GM23338 (cell line): ENCODE measurements at regions not wholly inside any gene's neighbourhood (a gene's known extent, or its start where the extent isn't known, plus 50 kb on each side); places are given as distances from the start of the nearest gene placed in this dataset.

Experiments used
- CREB1 ChIP-seq: fragments of 250-450 bp; sonication (Bioruptor Pico); IDR thresholded peaks from 2 replicates; pipeline ENCODE4 v1.5.0; 2020; ENCODE audit warnings: low read depth, mild to moderate bottlenecking, moderate library complexity
- ETS1 ChIP-seq: IDR thresholded peaks from 2 replicates; pipeline ENCODE4 v1.6.1; 2016; ENCODE audit warnings: antibody characterized with exemption
- EZH2 ChIP-seq: fragments of 200-600 bp; sonication (generic); IDR thresholded peaks from one replicate; pipeline ENCODE4 v1.8.0; 2017; ENCODE audit warnings: antibody characterized with exemption, mild to moderate bottlenecking, low read depth; ENCODE audit not compliant: unreplicated experiment
- EZH2phosphoT487 ChIP-seq: fragments of 200-600 bp; sonication (generic); IDR thresholded peaks from one replicate; pipeline ENCODE4 v1.8.1; 2018; ENCODE audit warnings: antibody characterized with exemption; ENCODE audit not compliant: unreplicated experiment
- JUNB ChIP-seq: IDR thresholded peaks from one replicate; pipeline ENCODE4 v1.6.1; 2016; ENCODE audit warnings: antibody characterized with exemption; ENCODE audit not compliant: unreplicated experiment
- NANOG ChIP-seq: IDR thresholded peaks from 2 replicates; pipeline ENCODE4 v1.6.1; 2016; ENCODE audit warnings: antibody characterized with exemption, borderline replicate concordance
- POLR2AphosphoS5 ChIP-seq: IDR thresholded peaks from 2 replicates; pipeline ENCODE4 v1.6.1; 2016; ENCODE audit warnings: antibody characterized with exemption, low read depth
- REST ChIP-seq: IDR thresholded peaks from one replicate; pipeline ENCODE4 v1.6.1; 2018; ENCODE audit warnings: antibody characterized with exemption; ENCODE audit not compliant: unreplicated experiment
- STAT1 ChIP-seq: IDR thresholded peaks from one replicate; pipeline ENCODE4 v1.6.1; 2016; ENCODE audit warnings: antibody characterized with exemption; ENCODE audit not compliant: unreplicated experiment
- ZNF114 ChIP-seq: fragments of 250-450 bp; sonication (Bioruptor Pico); IDR thresholded peaks from 2 replicates; pipeline ENCODE4 v1.5.0; 2020; ENCODE audit warnings: mild to moderate bottlenecking, moderate library complexity
- TF ChIP-seq, protein P1 (sequence below), 2 experiments: fragments of 200-600 bp in 1 of 2; sonication (generic) in 1 of 2; conservative IDR thresholded peaks; 2 replicates each; pipeline versions ENCODE4 v1.5.1 to v1.6.1; 2016 to 2017; ENCODE audit warnings: antibody characterized with exemption in 2 of 2, low read depth in 2 of 2, mild to moderate bottlenecking in 2 of 2, moderate library complexity in 1 of 2

- TF ChIP-seq, protein P1, sequence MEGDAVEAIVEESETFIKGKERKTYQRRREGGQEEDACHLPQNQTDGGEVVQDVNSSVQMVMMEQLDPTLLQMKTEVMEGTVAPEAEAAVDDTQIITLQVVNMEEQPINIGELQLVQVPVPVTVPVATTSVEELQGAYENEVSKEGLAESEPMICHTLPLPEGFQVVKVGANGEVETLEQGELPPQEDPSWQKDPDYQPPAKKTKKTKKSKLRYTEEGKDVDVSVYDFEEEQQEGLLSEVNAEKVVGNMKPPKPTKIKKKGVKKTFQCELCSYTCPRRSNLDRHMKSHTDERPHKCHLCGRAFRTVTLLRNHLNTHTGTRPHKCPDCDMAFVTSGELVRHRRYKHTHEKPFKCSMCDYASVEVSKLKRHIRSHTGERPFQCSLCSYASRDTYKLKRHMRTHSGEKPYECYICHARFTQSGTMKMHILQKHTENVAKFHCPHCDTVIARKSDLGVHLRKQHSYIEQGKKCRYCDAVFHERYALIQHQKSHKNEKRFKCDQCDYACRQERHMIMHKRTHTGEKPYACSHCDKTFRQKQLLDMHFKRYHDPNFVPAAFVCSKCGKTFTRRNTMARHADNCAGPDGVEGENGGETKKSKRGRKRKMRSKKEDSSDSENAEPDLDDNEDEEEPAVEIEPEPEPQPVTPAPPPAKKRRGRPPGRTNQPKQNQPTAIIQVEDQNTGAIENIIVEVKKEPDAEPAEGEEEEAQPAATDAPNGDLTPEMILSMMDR (conservative IDR thresholded peaks at IDR 0.05; ENCODE audit: low read depth in 2 of 2) = no peak
- no peak for TF ChIP-seq EZH2phosphoT487
- TF ChIP-seq POLR2AphosphoS5 = no peak
- no peak for TF ChIP-seq CREB1
- no peak for TF ChIP-seq REST
- no peak for TF ChIP-seq EZH2
- no peak for TF ChIP-seq ETS1
- TF ChIP-seq JUNB = no peak
- no peak for TF ChIP-seq ZNF114
- no peak for TF ChIP-seq NANOG
- no peak for TF ChIP-seq STAT1
These were observed 255.7 kb upstream of the FAR2 start for GRCh38 chr12:28893365-28893764.
